NCI-H146 (cell line): ENCODE measurements at regions not wholly inside any gene's neighbourhood (a gene's known extent, or its start where the extent isn't known, plus 50 kb on each side); places are given as distances from the start of the nearest gene placed in this dataset.

Experiments used
- DNase-seq: peaks from one replicate; lab custom pipeline; 2025; lab: John Stamatoyannopoulos, UW

DNA sequence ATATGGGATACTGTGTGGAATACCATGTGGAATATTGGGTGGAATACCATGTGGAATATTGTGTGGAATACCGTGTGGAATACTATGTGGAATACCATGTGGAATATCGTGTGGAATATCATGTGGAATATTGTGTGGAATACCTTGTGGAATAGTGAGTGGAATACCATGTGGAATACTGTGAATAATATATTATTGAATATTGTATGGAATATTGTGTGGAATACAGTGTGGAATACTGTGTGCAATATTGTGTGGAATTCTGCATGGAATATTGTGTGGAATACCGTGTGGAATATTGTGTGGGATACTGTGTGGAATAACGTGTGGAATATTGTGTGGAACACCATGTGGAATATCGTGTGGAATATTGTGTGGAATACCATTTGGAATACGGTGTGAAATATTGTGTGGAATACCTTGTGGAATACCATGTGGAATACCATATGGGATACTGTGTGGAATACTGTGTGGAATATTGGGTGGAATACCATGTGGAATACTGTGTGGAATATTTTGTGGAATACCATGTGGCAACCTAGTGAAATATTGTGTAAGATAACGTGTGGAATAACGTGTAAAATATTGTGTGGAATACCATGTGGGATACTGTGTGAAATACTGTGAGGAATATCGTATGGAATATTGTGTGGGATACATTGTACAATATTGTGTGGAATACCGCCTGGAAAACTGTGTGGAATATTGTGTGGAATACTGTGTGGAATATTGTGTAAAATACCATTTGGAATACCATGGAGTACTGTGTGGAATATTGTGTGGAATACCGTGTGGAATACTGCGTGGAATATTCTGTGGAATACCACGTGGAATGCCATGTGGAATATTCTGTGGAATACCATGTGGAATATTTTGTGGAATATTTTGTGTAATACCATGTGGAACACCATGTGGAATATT, 133.9 kb upstream of the CHST15 start:
- DNase-seq = no peak

DNA sequence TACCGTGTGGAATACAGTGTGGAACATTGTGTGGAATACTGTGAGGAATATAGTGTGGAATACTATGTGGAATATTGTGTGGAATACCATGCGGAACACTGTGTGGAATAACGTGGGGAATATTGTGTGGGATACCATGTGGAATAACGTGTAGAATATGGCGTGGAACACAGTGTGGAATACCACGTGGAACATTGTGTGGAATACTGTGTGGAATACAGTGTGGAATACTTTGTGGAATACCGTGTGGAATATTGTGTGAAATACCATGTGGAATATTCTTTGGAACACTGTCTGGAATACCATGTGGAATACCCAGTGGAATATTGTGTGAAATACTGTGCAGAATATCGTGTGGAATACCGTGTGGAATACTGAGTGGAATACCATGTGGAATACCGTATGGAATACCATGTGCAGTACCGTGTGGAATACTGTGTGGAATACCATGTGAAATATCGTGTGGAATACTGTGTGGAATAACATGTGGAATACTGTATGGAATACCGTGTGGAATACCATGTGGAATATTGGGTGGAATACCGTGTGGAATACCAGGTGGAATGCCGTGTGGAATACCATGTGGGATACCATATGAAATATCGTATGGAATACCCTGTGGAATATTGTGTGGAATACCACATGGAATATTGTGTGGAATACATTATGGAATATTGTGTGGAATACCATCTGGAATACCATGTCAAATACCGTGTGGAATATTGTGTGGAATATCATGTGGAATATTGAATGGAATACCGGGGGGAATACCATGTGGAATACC, 133.1 kb upstream of the CHST15 start:
- DNase-seq = no peak

GRCh38 chr10:124225467-124226270, 132.3 kb upstream of the CHST15 start:
- DNase-seq = no peak

DNA sequence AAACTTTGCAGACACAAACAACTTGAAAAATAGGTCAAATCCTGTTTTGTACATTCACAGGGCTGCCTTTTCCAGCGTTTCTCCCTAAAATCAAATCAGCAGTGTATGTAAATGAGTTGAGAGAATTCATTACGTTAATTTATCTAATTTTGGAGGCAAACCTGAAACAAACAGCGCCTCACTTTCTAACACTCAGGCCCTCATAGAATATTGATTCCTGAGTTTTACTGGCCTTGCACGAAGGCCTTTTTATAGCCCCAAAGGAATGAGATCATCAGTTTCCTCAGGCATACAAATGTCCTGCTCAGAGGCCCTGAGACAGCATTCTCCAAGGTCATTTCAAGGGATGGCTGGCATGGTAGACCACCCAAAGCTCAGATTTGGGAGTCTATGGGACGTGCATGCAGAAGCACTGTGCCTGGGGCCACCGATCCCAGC, 131.7 kb upstream of the CHST15 start:
- no peak for DNase-seq

- no peak for DNase-seq
Observed at GRCh38 chr10:124224331-124225028, 131.1 kb upstream of the CHST15 start.

GRCh38 chr10:124223711-124224085, 130.3 kb upstream of the CHST15 start:
- DNase-seq = no peak

GRCh38 chr10:124222988-124223710, 129.8 kb upstream of the CHST15 start:
- DNase-seq = no peak

- peak; percentile 31 for DNase-seq
Observed at GRCh38 chr10:124222318-124222987, 129.1 kb upstream of the CHST15 start.

DNA sequence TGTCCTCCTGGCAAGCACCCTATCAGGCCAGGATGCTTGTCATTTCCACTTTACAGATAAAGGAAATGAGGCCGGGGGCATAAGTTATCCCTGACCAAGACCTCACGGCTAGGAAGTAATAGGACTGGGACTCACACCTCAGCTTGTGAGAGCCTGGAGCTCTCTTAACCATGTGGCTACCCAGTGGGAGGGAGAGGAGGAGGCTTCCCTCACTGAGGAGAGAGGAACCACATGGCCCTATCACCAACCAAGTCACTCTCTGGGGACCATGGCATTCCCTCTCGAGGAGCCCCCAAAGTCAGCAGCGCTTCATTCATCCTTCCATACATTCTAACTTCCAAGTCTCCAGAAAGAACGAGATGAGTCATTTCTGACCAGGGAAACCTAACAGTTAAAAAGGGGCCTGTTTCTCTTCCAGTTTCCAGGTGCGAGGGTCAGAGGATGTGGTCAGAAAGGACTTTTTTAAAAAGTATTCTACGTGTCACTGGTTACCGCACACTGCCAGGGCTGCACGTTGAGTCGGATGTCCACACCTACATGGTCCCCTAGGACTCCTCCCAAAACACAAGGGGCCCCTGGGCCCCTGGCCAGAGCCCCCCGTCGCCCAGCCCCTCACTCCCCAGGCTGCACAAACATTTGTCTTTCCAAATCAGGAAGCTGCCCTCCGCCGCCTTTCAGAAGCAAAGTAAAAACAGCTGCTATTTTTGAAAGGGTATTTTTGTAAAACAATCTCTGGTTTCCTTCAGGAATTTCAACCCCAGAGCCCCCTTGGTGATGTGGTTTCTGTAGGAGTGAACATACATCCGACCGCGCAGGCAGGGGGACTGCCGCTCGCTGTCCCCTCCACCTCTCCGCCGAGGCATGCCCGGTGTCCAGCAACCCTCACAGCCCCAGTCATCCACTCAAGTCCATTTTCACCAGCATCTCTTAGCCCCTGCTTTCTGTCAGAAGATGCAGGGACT, 128.2 kb upstream of the CHST15 start:
- DNase-seq = no peak

GRCh38 chr10:124220971-124221355, 127.6 kb upstream of the CHST15 start:
- DNase-seq = no peak

GRCh38 chr10:124220547-124220946, 127.1 kb upstream of the CHST15 start:
- no peak for DNase-seq

DNA sequence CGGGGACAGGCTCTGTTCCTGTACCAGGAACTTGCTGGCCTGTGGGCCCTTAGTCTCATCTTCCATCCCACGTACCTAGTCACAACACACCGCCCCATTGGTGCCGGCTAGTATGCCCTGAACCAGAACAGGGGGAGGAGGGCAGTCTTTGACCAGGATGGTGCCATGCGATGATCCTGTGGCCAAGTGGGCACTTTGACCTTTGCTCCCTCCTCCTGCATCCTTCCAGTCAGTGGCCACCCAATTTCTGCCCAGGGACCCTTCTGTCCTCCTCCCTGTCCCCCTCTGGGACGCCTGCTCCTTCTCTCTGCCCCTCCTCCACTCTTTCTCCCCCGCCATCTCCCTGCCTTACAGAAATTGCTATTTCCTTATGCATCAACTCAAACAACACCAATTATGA, 126.3 kb upstream of the CHST15 start:
- DNase-seq = no peak

DNA sequence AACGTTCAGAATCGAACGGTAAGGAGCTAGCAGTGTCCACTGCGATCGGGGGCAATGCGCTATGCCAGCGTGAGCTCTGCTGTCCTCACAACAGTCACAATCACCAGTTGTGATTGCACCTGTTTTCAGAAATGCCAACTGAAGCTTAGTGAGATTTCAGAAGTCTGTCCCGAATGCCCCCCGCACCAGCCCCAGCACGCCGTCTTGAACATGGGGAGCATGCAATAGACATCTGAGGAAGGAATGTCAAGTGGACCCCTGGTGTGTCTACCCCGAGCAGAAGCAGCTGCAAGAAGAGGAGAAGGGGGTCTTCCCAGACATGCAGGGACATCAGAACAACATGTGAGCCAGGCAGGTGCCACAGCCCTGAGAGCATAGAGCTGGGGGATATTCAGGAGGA, 125.7 kb upstream of the CHST15 start:
- DNase-seq = no peak

GRCh38 chr10:124217906-124218804, 124.8 kb upstream of the CHST15 start:
- peak; percentile 38 for DNase-seq

GRCh38 chr10:124217031-124217430, 123.6 kb upstream of the CHST15 start:
- DNase-seq = no peak

- DNase-seq = no peak
Observed at GRCh38 chr10:124214610-124215375, 121.4 kb upstream of the CHST15 start.

- DNase-seq = no peak
Observed at GRCh38 chr10:124213899-124214510, 120.6 kb upstream of the CHST15 start.
